T47D (cell line): ENCODE measurements at regions not wholly inside any gene's neighbourhood (a gene's known extent, or its start where the extent isn't known, plus 50 kb on each side); places are given as distances from the start of the nearest gene placed in this dataset.
A peak's percentile ranks its signal among the peaks of the same experiment; 100 is the strongest.
"Not testable (repeated sequence)": the region's sequence is repeated elsewhere in the genome, so short reads cannot be mapped to it uniquely, and the experiment has no call there.

ENCODE experiments used
- DNase-seq, 2 experiments: peaks; one replicate each; pipeline versions ENCODE4 v3.0.0 to v3.0.0-alpha.2; 2011 to 2012; ENCODE audit warnings: low read depth in 1 of 2, low spot score in 1 of 2
- JUND ChIP-seq: IDR thresholded peaks from 2 replicates; pipeline ENCODE4 v1.6.1; 2012; ENCODE audit warnings: low read depth
- in situ Hi-C: cut with HindIII; loops from 2 replicates; pipeline ENCODE4 v1.10.0; 2016; ENCODE audit warnings: low sequenced_read_pairs, low pct_unique_long_range_greater_than_20kb

DNA sequence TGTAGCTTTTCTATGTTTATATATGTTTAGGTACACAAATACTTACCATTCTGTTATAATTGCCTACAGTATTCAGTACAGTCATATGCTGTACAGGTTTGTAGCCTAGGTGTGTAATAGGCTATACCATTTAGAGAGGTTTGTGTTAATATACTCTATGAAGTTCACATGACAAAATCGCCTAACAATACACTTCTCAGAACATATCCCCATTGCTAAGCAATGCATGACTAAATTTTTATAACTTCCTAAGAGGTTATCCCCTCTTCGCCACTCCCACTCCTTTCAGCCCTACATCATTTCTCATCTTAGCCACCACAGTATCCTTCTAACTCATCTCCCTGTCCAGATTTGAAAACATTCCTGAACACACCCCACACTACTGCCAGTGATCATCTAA, 83.7 kb upstream of the ZCCHC13 start:
- DNase-seq: no peak
- no peak for TF ChIP-seq JUND
- in situ Hi-C loops: no loop called here

DNA sequence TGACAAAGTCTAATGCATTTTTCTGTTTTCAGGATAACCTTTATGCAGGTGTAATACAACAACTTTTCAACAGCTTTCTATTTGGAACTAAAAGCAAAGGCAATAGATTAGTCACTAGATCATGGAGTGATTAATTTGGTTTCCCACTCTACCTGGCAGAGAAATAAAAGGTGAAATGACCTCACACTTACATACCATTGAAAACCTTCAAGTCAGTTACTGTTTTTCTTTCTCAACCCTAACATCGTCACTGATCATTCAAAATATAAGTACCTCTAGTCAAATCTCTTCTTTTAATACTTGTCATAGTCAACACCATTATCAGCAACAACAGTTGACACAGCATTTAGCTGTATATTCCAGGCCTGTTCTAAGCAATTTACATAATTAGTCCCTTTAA, 85.1 kb upstream of the ZCCHC13 start:
- in situ Hi-C loops: no loop called here
- no peak for TF ChIP-seq JUND
- no peak for DNase-seq

DNA sequence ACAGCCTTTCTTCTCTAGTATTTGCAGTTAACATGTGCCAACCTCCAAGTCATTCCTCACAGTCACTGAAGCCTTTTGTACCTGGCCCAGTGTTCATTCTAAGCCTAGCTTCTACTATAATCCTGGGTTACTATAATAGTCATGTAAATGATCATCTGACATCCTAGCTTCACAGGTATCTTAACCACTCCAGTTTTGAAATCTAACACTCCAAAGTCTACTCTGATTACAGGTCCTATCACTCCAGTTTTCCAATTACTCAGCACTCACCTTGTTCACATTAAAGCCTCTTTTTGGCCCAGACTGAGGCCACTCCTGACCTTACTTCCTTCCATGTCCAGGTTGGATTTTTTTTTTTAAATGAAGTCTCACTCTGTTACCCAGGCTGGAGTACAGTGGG, 87.6 kb upstream of the ZCCHC13 start:
- no peak for TF ChIP-seq JUND
- in situ Hi-C loops: no loop called here
- no peak for DNase-seq

DNA sequence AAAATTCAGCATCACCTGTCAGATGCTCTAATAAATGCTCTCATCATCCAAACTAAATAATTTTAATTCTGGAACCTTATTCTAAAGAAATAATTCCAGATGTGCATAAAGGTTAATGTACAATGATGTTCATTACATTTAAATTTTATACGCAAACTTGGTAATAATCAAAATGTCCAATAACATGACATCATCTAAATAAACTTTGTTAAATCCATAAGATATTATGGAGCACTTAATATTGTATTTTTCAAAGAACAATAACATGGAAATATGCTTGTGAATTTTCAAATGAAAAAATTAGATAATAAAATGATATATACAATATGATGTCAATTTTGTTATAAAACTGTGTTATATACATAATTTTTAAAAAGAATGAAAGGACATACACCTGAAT, 92.1 kb upstream of the ZCCHC13 start:
- in situ Hi-C loops: no loop called here
- TF ChIP-seq JUND: no peak
- DNase-seq: no peak

DNA sequence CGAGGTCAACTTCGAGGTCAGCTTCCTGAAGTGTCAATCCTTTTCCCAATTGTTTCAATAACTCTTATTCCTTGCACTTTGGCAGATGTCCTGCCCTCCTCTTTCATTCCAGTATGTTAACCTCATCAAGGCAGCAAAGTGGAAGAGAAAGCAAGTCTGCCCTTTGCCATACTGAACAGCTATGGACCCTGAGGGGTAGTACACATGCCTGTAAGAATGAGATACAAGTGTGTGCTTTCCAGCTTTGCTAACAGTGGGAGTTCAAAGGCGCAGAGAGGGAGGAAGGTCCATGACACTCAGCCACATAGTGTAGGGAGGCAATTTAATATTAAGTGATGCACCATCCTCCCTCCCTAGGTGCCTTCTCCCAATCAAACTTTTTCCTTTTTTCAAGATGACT, 96.4 kb upstream of the ZCCHC13 start:
- no peak for TF ChIP-seq JUND
- in situ Hi-C loops: no loop called here
- no peak for DNase-seq

DNA sequence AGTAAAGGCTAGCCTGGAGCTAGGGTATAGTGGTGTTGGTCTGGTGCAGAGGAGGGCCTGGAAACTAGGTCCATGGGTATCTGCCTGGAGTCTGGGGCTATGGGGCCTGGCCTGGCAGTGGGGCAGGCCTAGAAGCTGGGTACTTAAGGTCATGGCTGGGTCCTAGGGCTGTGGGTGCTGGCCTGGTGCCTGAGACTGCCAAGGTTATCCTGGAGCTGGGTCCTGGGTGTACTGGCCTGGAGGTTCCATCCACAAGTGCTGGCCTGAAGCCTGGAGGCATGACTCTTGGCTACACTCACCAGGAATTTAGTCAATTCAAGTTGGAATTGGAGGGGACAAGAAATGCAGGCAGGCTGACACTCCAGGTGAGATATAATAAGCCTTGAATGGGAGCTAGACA, 108.4 kb upstream of the ZCCHC13 start:
- no peak for DNase-seq
- in situ Hi-C loops: no loop called here
- no peak for TF ChIP-seq JUND

DNA sequence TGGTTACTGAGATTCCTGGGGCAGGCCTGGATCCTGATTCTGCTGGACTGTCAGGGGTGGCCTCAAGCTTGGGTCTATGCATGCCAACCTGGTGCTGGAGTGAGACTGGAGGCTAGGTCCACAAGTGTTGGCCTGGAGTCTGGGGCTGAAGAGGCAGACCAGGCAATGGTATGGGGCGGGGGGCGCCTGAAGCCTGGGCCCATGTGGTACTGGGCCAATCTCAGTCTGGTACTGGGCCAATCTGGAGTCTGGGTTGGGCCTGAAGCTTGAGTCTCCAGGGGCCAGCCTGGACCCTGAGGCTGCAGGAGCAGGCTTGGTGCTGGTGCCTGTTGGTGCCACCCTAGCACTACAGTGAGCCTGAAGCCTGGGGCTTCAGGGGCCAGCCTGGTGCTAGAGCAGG, 108.9 kb upstream of the ZCCHC13 start:
- in situ Hi-C loops: no loop called here
- no peak for TF ChIP-seq JUND
- no peak for DNase-seq

DNA sequence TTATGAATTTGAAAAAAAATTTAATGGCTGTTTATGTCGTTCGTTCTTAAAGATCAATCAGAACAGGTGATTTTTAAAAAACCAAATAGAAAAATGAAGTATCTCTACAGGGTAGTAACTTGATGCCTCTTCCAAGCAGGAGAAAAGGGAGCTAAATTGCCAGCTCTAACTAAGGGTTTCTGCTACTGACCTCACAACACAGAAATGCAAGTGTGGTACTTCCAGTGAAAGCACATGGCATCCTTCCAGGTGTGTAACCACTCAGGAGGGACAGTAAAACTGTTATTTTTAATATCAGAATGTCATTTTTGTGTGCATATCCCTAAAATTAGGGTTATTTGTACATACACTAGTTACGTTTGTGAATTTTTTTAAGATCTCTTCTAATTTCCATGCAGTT, 116.8 kb upstream of the ZCCHC13 start:
- no peak for TF ChIP-seq JUND
- in situ Hi-C loops: no loop called here
- no peak for DNase-seq

DNA sequence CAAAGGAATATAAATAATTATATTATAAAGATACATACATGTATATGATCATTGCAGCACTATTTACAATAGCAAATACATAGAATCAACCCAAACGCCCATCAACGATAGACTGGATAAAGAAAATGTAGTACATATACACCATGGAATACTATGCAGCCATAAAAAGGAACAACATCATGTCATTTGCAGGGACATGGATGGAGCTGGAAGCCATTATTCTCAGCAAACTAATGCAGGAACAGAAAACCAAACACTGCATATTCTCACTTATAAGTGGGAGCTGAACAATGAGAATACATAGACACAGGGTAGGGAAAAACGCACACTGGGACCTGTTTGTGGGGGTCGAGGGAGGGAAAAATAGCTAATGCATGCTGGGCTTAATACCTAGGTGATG, 120.9 kb upstream of the ZCCHC13 start:
- in situ Hi-C loops, DNase-seq: not testable (repeated sequence)

DNA sequence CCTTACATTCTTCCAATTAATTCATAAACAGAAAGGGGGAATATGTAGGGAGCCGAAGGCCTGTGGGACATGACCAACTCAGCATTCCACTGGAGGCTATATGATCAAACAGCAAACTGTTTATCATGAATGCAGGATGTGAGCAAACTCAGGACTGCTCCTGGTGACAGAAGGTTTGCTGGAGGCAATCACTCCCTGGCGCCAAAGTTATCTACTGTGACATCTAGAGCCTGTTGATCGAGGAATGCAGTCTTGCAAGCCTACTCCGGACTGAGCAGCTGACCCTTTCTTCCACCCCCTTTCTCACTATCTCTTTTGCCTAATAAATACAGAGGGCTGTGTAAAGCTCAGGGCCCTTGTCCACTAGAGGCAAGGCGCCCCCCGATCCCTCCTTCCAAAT, 122.0 kb upstream of the ZCCHC13 start:
- DNase-seq: peak in 1 of 2 experiments; percentile 73
- in situ Hi-C loops: not testable (repeated sequence)

DNA sequence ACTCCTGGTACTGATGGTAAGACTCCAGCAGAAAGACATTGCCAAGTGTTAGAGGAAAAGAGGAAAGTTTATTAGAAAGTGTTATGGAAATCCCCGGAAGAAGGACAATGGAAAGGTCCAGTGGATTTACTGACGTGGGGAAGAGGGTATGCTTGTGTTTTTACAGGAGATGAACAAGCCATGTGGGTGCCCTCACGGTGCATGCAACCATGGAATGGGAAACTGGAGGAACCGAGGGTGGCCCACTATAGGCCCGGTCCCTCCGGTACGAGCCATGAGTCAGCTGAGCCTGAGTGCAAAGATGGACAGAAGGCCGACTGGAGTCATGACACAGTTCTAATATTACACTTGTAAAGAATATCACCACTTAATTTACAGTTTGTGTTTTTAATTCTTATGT, 123.3 kb upstream of the ZCCHC13 start:
- DNase-seq: no peak
- in situ Hi-C loops: no loop called here
- no peak for TF ChIP-seq JUND

DNA sequence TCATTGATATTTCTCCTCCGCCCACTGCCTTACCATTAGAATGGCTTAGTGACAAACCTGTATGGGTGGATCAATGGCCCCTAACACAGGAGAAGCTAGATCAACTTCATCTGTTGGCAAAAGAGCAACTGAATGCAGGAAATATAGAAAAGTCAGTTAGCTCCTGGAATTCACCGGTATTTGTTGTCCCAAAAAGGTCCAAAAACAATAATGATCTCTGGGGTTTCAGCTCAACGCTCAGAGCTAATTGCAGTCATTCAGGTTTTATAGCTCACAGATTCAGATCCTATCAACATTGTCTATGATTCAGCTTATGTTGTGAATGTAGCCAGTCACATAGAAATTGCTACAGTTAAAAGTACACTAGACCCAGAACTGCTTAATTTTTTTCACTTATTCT, 124.0 kb upstream of the ZCCHC13 start:
- TF ChIP-seq JUND: peak; percentile 21; the same call in 1 of the 2 replicates
- in situ Hi-C loops: no loop called here
- peak in 1 of 2 experiments; percentile 39 for DNase-seq

DNA sequence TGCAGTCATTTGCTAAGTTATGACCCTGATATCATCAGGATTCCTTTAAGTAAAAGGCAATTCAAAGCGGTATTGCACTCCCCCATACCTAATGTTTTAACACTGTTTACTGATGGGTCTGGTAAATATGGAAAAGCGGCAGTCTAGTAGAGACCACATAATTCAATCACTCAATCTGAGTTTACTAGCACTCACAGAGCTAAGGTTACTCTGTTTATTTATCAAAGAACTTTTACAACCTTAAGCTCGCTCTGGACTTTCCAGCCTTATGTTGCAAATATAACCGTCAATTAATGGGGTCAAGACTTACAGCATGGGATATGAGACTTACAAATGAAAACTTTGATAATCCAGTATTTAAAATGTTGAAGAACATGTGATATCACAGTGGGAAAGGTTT, 124.5 kb upstream of the ZCCHC13 start:
- in situ Hi-C loops: no loop called here
- peak; percentile 18; the same call in 1 of the 2 replicates for TF ChIP-seq JUND
- DNase-seq: peak in 1 of 2 experiments; percentile 33

DNA sequence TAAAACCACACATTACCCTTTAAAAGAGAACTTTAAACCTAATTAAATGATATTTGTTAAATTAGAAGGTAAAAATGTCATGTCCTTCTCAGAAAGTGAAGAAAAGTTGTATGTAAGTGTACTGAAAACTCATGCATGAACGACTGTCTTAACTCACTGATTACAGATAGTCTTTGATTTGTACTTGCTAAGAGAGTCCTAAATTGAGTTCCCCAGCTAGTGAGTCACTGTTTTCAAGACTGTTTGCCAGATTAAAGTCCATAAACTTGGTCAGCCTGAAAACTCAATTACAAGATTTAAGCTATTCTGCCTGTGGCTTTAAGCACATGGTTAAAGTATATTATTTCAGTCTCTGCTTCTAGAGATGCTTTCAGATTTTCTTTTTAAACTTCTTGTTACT, 124.9 kb upstream of the ZCCHC13 start:
- TF ChIP-seq JUND: no peak
- in situ Hi-C loops: no loop called here

DNA sequence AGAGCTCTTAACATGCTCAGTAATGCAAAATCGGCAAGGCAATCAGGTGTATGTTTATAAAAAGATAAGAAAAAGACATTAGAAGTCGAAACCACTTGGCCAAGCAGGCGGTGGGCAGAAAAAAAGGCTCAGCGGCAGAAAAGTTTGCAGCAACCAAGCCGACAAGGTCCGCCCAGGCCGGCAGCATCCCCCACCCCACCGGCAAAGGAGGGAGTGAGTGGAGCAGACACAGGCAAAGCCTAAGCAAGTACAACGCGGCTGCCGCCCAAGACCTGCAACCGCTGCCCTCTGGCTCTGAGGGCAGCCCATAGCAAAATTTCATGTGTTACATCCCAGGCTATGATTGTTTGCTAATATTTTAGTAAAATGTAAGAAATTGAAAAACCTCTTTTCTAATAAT, 125.4 kb upstream of the ZCCHC13 start:
- in situ Hi-C loops: no loop called here
- no peak for DNase-seq
- TF ChIP-seq JUND: no peak

More for the DNA sequence above, 124.9 kb upstream of the ZCCHC13 start:
- DNase-seq: peak in 1 of 2 experiments; percentile 13
